ENCODE measurements at regions not wholly inside any gene's neighbourhood (a gene's known extent, or its start where the extent isn't known, plus 50 kb on each side); places are given as distances from the start of the nearest gene placed in this dataset.

- no peak for DNase-seq
Observed at GRCh38 chr3:117632191-117632590, 922.6 kb downstream of the TUSC7 start.

GRCh38 chr3:117633207-117633606 lies 923.6 kb downstream of the TUSC7 start:
- no peak for DNase-seq

GRCh38 chr3:117637666-117638065 lies 928.1 kb downstream of the TUSC7 start:
- no peak for DNase-seq

- no peak for DNase-seq
Observed at GRCh38 chr3:117644203-117644602, 934.6 kb downstream of the TUSC7 start.

- no peak for DNase-seq
Observed at GRCh38 chr3:117645561-117646242, 936.1 kb downstream of the TUSC7 start.

GRCh38 chr3:117647435-117647834 lies 937.9 kb downstream of the TUSC7 start:
- DNase-seq: no peak

- no peak for DNase-seq
Observed at GRCh38 chr3:117651246-117651645, 941.7 kb downstream of the TUSC7 start.

GRCh38 chr3:117656391-117656790 lies 946.8 kb downstream of the TUSC7 start:
- DNase-seq: no peak

- no peak for DNase-seq
Observed at GRCh38 chr3:117657278-117657677, 947.7 kb downstream of the TUSC7 start.

- no peak for DNase-seq
Observed at GRCh38 chr3:117660941-117661817, 951.6 kb downstream of the TUSC7 start.

- no peak for DNase-seq
Observed at GRCh38 chr3:117661818-117662095, 952.2 kb downstream of the TUSC7 start.

- no peak for DNase-seq
Observed at GRCh38 chr3:117665296-117665695, 955.7 kb downstream of the TUSC7 start.

GRCh38 chr3:117666325-117666724 lies 956.7 kb downstream of the TUSC7 start:
- no peak for DNase-seq

- DNase-seq: no peak
Observed at GRCh38 chr3:117666812-117667211, 957.2 kb downstream of the TUSC7 start.

GRCh38 chr3:117669774-117670173 lies 960.2 kb downstream of the TUSC7 start:
- DNase-seq: no peak

- DNase-seq: no peak
Observed at GRCh38 chr3:117671722-117672318, 962.2 kb downstream of the TUSC7 start.

- DNase-seq: no peak
Observed at GRCh38 chr3:117674321-117674720, 964.7 kb downstream of the TUSC7 start.

GRCh38 chr3:117681619-117682018 lies 972.0 kb downstream of the TUSC7 start:
- DNase-seq: no peak

- DNase-seq: no peak
Observed at GRCh38 chr3:117687096-117687495, 977.5 kb downstream of the TUSC7 start.

GRCh38 chr3:117688583-117688982 lies 979.0 kb downstream of the TUSC7 start:
- DNase-seq: no peak

- DNase-seq: no peak
Observed at GRCh38 chr3:117691526-117691925, 981.9 kb downstream of the TUSC7 start.

- no peak for DNase-seq
Observed at GRCh38 chr3:117692416-117692995, 982.9 kb downstream of the TUSC7 start.

- no peak for DNase-seq
Observed at GRCh38 chr3:117695321-117695720, 985.7 kb downstream of the TUSC7 start.

All from CD4-positive, alpha-beta T cell treated with Interleukin-17A for 1 hour (primary cell).